Parathyroid adenoma (tissue), 2 donors: ENCODE measurements at regions not wholly inside any gene's neighbourhood (a gene's known extent, or its start where the extent isn't known, plus 50 kb on each side); places are given as distances from the start of the nearest gene placed in this dataset.

Experiments
- H2AFZ ChIP-seq: fragments of 300-600 bp; sonication (generic); one replicate; pipeline ENCODE4 v1.7.0; 2017; ENCODE audit warnings: antibody characterized with exemption, mild to moderate bottlenecking
- H3K27ac ChIP-seq: fragments of 300-600 bp; sonication (generic); one replicate; pipeline ENCODE4 v1.7.0; 2017
- H3K27me3 ChIP-seq: fragments of 300-600 bp; sonication (generic); one replicate; pipeline ENCODE4 v1.7.0; 2017; ENCODE audit warnings: low read length; ENCODE audit not compliant: control insufficient read depth, insufficient read depth
- H3K36me3 ChIP-seq: fragments of 300-600 bp; sonication (generic); one replicate; pipeline ENCODE4 v1.7.0; 2017; ENCODE audit warnings: low read length; ENCODE audit not compliant: control insufficient read depth, insufficient read depth
- H3K4me1 ChIP-seq: fragments of 300-600 bp; sonication (generic); one replicate; pipeline ENCODE4 v1.7.0; 2017; ENCODE audit warnings: control low read depth
- H3K4me2 ChIP-seq: fragments of 300-600 bp; sonication (generic); one replicate; pipeline ENCODE4 v1.7.0; 2017; ENCODE audit warnings: low read length
- H3K4me3 ChIP-seq: fragments of 300-600 bp; sonication (generic); one replicate; pipeline ENCODE4 v1.7.0; 2017; ENCODE audit warnings: low read depth, low read length
- H3K79me2 ChIP-seq: fragments of 300-600 bp; sonication (generic); one replicate; pipeline ENCODE4 v1.7.0; 2017; ENCODE audit warnings: control low read depth
- H3K9ac ChIP-seq: fragments of 300-600 bp; sonication (generic); one replicate; pipeline ENCODE4 v1.7.0; 2017; ENCODE audit warnings: mild to moderate bottlenecking
- H3K9me3 ChIP-seq: fragments of 300-600 bp; sonication (generic); one replicate; pipeline ENCODE4 v1.7.0; 2017; ENCODE audit warnings: low read length; ENCODE audit not compliant: control insufficient read depth
- CTCF ChIP-seq: fragments of 300-600 bp; sonication (generic); IDR thresholded peaks from one replicate; pipeline ENCODE4 v1.7.0; 2017; ENCODE audit warnings: antibody characterized with exemption, mild to moderate bottlenecking
- donor health status: primary hyperparathyroidism.

- TF ChIP-seq CTCF, result no peak
These were observed 75.0 kb upstream of the PDGFD start for GRCh38 chr11:104238916-104239315.

GRCh38 chr11:104225047-104225446 lies 61.1 kb upstream of the PDGFD start:
- Histone ChIP-seq H2AFZ (no peak overlapping the region), H3K4me3 (no peak overlapping the region), H3K4me1 (no peaks in the 10 kb centered on the region), H3K27ac (no peak overlapping the region), H3K9me3 (no peaks in the 10 kb centered on the region), H3K27me3 (no peaks in the 10 kb centered on the region), H3K79me2 (no peaks in the 10 kb centered on the region), H3K4me2 (no peak overlapping the region), H3K9ac (no peak overlapping the region), H3K36me3 (no peaks in the 10 kb centered on the region)
- no peak for TF ChIP-seq CTCF

More at GRCh38 chr11:104238916-104239315, 75.0 kb upstream of the PDGFD start:
- Histone ChIP-seq H3K27me3 (no peaks in the 10 kb centered on the region), H3K27ac (no peak overlapping the region), H3K4me2 (no peak overlapping the region), H3K79me2 (no peaks in the 10 kb centered on the region), H3K36me3 (no peaks in the 10 kb centered on the region), H3K4me3 (no peak overlapping the region), H3K9me3 (no peaks in the 10 kb centered on the region), H3K9ac (no peak overlapping the region), H2AFZ (no peak overlapping the region), H3K4me1 (no peaks in the 10 kb centered on the region)

GRCh38 chr11:104222464-104222863 lies 58.5 kb upstream of the PDGFD start:
- H3K79me2 ChIP-seq, result no peaks in the 10 kb centered on the region
- no peak overlapping the region for H3K4me3 ChIP-seq
- H3K36me3 ChIP-seq, result no peaks in the 10 kb centered on the region
- no peak overlapping the region for H3K27ac ChIP-seq
- H2AFZ ChIP-seq, result no peak overlapping the region
- no peaks in the 10 kb centered on the region for H3K9me3 ChIP-seq
- no peak overlapping the region for H3K9ac ChIP-seq
- H3K27me3 ChIP-seq, result no peaks in the 10 kb centered on the region
- H3K4me1 ChIP-seq, result no peaks in the 10 kb centered on the region
- H3K4me2 ChIP-seq, result no peak overlapping the region
- TF ChIP-seq CTCF, result no peak

DNA sequence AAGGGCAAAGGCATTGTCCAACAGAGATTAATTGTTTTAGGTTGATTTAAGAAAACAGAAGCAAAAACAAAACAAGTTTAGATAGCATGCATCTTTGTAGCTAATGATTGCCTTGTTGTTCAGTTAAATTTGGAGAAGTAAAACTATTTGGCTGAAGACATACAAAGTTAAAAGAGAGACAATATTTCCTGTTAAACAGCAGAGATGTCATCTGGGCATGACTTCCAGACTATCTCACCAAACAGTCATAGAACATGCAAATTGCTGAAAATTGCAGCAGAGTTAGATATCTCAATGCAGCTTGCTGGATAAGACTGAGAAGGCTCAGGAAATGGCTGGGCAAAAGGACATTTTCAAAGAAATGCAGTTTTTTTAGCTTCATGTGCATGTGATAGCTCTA lies 57.5 kb upstream of the PDGFD start:
- no peak for TF ChIP-seq CTCF
- no peaks in the 10 kb centered on the region for H3K9me3 ChIP-seq
- no peaks in the 10 kb centered on the region for H3K79me2 ChIP-seq

DNA sequence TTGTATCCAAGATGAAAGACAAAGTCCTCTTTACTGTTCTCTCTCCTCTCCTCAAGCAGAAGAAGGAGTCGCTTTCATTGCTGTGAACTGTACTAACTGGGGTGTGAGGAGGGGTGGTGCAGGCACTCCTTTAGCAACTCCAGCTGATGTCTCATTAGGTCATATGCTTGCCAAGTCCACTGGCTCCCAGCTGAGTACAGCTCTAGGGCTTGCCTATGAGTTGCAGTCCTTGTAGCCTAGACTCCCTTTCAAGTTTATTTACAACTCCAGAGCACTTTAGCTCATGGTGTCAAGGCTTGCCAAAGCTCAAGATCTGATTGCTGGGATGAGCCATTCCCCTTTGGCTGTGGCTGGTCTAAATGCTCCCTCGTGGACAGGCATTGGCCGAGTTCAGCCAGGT lies 55.1 kb upstream of the PDGFD start:
- Histone ChIP-seq H3K4me2 (no peak overlapping the region), H2AFZ (no peak overlapping the region), H3K79me2 (no peaks in the 10 kb centered on the region), H3K4me3 (no peak overlapping the region), H3K27me3 (no peaks in the 10 kb centered on the region), H3K9ac (no peak overlapping the region), H3K27ac (no peak overlapping the region), H3K36me3 (no peaks in the 10 kb centered on the region), H3K4me1 (no peaks in the 10 kb centered on the region), H3K9me3 (no peaks in the 10 kb centered on the region)
- no peak for TF ChIP-seq CTCF

More for the DNA sequence above, 57.5 kb upstream of the PDGFD start:
- no peak overlapping the region for H3K9ac ChIP-seq
- no peaks in the 10 kb centered on the region for H3K4me1 ChIP-seq
- H3K4me2 ChIP-seq, result no peak overlapping the region
- H2AFZ ChIP-seq, result no peak overlapping the region
- H3K4me3 ChIP-seq, result no peak overlapping the region
- H3K27me3 ChIP-seq, result no peaks in the 10 kb centered on the region
- no peaks in the 10 kb centered on the region for H3K36me3 ChIP-seq
- H3K27ac ChIP-seq, result no peak overlapping the region
